Small intestine (tissue), 7 donors: ENCODE measurements at regions not wholly inside any gene's neighbourhood (a gene's known extent, or its start where the extent isn't known, plus 50 kb on each side); places are given as distances from the start of the nearest gene placed in this dataset.

Experiments used
- DNase-seq, 2 donors: peaks; one replicate each; pipeline versions ENCODE4 v3.0.0 to v3.0.0-alpha.2; 2013
- FAIRE-seq: peaks from 2 replicates; lab custom pipeline; 2012; peaks lifted over from hg19 to GRCh38; lab: Jason Lieb, UNC
- H3K27ac ChIP-seq, 3 donors: one replicate each; pipeline ENCODE4 v1.5.1; 2013; ENCODE audit warnings: low read length in 2 of 3, mild to moderate bottlenecking in 2 of 3, control low read depth in 1 of 3, inconsistent platforms in 1 of 3, low read depth in 1 of 3, moderate library complexity in 1 of 3
- H3K27me3 ChIP-seq, 3 donors: one replicate each; pipeline ENCODE4 v1.6.1; 2013; ENCODE audit warnings: low read length in 3 of 3, inconsistent platforms in 1 of 3; ENCODE audit not compliant: control insufficient read depth in 3 of 3, insufficient read depth in 3 of 3
- H3K36me3 ChIP-seq, 3 donors: one replicate each; pipeline ENCODE4 v1.6.1; 2013; ENCODE audit warnings: low read length in 3 of 3, inconsistent platforms in 1 of 3, low read depth in 1 of 3, mild to moderate bottlenecking in 1 of 3, moderate library complexity in 1 of 3; ENCODE audit not compliant: control insufficient read depth in 3 of 3, insufficient read depth in 2 of 3
- H3K4me1 ChIP-seq, 3 donors: one replicate each; pipeline ENCODE4 v1.6.1; 2013; ENCODE audit warnings: low read length in 2 of 3, inconsistent platforms in 1 of 3, low read depth in 1 of 3, mild to moderate bottlenecking in 1 of 3, moderate library complexity in 1 of 3; ENCODE audit not compliant: control insufficient read depth in 3 of 3, insufficient read depth in 2 of 3
- H3K4me3 ChIP-seq, 3 donors: one replicate each; pipeline ENCODE4 v1.5.1; 2013; ENCODE audit warnings: low read length in 3 of 3, control low read depth in 1 of 3, inconsistent platforms in 1 of 3, low read depth in 1 of 3, mild to moderate bottlenecking in 1 of 3, moderate library complexity in 1 of 3
- H3K9me3 ChIP-seq, 2 donors: one replicate each; pipeline ENCODE4 v1.6.1; 2013; ENCODE audit warnings: low read depth in 1 of 2, low read length in 1 of 2; ENCODE audit not compliant: control insufficient read depth in 2 of 2, insufficient read depth in 1 of 2
- WGBS, 3 donors: extraction: QIAGEN DNeasy Blood & Tissue Kit; methylation state at CpG; one replicate each; pipeline ENCODE4 v1.1.7; 2013; 5-methylcytosine and 5-hydroxymethylcytosine counted together
- donor health status: healthy with polysubstance abuse.
- donor health status: control.
- donor health status: control.
- donor health status: Bipolar disorder and iron deficiency.
- donor health status: healthy.

GRCh38 chrX:95065151-95065550 lies 1391.1 kb downstream of the FAM133A start:
- no peak overlapping the region for H3K4me3 ChIP-seq
- no peaks in the 10 kb centered on the region for H3K9me3 ChIP-seq
- WGBS, 3 donors, result 48 to 76% (median 63%) methylated on average over 1 of the region's 1 CpG
- no peaks in the 10 kb centered on the region for H3K36me3 ChIP-seq
- H3K4me1 ChIP-seq, result no peaks in the 10 kb centered on the region
- no peak overlapping the region for H3K27ac ChIP-seq
- no peaks in the 10 kb centered on the region for H3K27me3 ChIP-seq
- DNase-seq, result no peak
- peak; percentile 93 for FAIRE-seq

GRCh38 chrX:95071052-95071451 lies 1397.0 kb downstream of the FAM133A start:
- Histone ChIP-seq H3K27me3 (no peaks in the 10 kb centered on the region), H3K4me3 (no peak overlapping the region), H3K36me3 (no peaks in the 10 kb centered on the region), H3K9me3 (no peaks in the 10 kb centered on the region), H3K27ac (no peak overlapping the region), H3K4me1 (no peaks in the 10 kb centered on the region)
- WGBS, 3 donors, result 80 to 85% (median 83%) methylated on average over 1 of the region's 1 CpG
- FAIRE-seq (no peak), DNase-seq (no peak)

- Histone ChIP-seq H3K27me3 (no peaks in the 10 kb centered on the region), H3K36me3 (no peaks in the 10 kb centered on the region), H3K27ac (no peak overlapping the region), H3K9me3 (no peaks in the 10 kb centered on the region), H3K4me1 (no peaks in the 10 kb centered on the region), H3K4me3 (no peak overlapping the region)
- FAIRE-seq (no peak), DNase-seq (no peak)
- WGBS, 3 donors, result 60 to 73% (median 60%) methylated on average over 5 of the region's 5 CpGs
Measured at GRCh38 chrX:95071621-95072020, 1397.6 kb downstream of the FAM133A start.

GRCh38 chrX:95076449-95076848 lies 1402.4 kb downstream of the FAM133A start:
- Histone ChIP-seq H3K4me1 (no peaks in the 10 kb centered on the region), H3K4me3 (no peak overlapping the region), H3K27ac (no peak overlapping the region), H3K36me3 (no peaks in the 10 kb centered on the region), H3K9me3 (no peaks in the 10 kb centered on the region), H3K27me3 (no peaks in the 10 kb centered on the region)
- 68 to 85% (median 82%) methylated on average over 1 of the region's 1 CpG for WGBS, 3 donors
- FAIRE-seq (no peak), DNase-seq (no peak)

- Histone ChIP-seq H3K4me1 (no peaks in the 10 kb centered on the region), H3K27me3 (no peaks in the 10 kb centered on the region), H3K36me3 (no peaks in the 10 kb centered on the region), H3K9me3 (no peaks in the 10 kb centered on the region), H3K4me3 (no peak overlapping the region), H3K27ac (no peak overlapping the region)
- no peak for FAIRE-seq
- no peak for DNase-seq
- whole genome bisulfite sequencing, 3 donors, result 72 to 90% (median 83%) methylated on average over 4 of the region's 4 CpGs
Measured at GRCh38 chrX:95101851-95102390, 1427.9 kb downstream of the FAM133A start.

GRCh38 chrX:95117556-95117955 lies 1443.5 kb downstream of the FAM133A start:
- no peaks in the 10 kb centered on the region for H3K27me3 ChIP-seq
- FAIRE-seq (no peak), DNase-seq (no peak)
- H3K27ac ChIP-seq, result no peak overlapping the region
- H3K36me3 ChIP-seq, result no peaks in the 10 kb centered on the region
- peaks cover 0 to 13% of the 10 kb centered on the region in 2 donors for H3K9me3 ChIP-seq
- H3K4me1 ChIP-seq, result no peaks in the 10 kb centered on the region
- H3K4me3 ChIP-seq, result no peak overlapping the region

GRCh38 chrX:95145848-95146490 lies 1472.0 kb downstream of the FAM133A start:
- 55 to 70% (median 61%) methylated on average over 4 of the region's 4 CpGs for WGBS, 3 donors
- Histone ChIP-seq H3K4me3 (no peak overlapping the region), H3K36me3 (no peaks in the 10 kb centered on the region), H3K9me3 (peaks cover 0 to 6% of the 10 kb centered on the region in 2 donors), H3K27me3 (no peaks in the 10 kb centered on the region), H3K27ac (no peak overlapping the region), H3K4me1 (no peaks in the 10 kb centered on the region)
- FAIRE-seq, result no peak
- DNase-seq, result no peak

- DNase-seq (no peak), FAIRE-seq (no peak)
- Histone ChIP-seq H3K36me3 (no peaks in the 10 kb centered on the region), H3K9me3 (peaks cover 0 to 11% of the 10 kb centered on the region in 2 donors), H3K4me1 (no peaks in the 10 kb centered on the region), H3K27ac (no peak overlapping the region), H3K27me3 (no peaks in the 10 kb centered on the region), H3K4me3 (no peak overlapping the region)
- WGBS, 3 donors, result 91 to 94% (median 93%) methylated on average over 4 of the region's 4 CpGs
Measured at GRCh38 chrX:95152810-95153209, 1478.8 kb downstream of the FAM133A start.

- peaks cover 0 to 11% of the 10 kb centered on the region in 2 donors for H3K9me3 ChIP-seq
- no peaks in the 10 kb centered on the region for H3K27me3 ChIP-seq
- H3K36me3 ChIP-seq, result no peaks in the 10 kb centered on the region
- DNase-seq (no peak), FAIRE-seq (no peak)
- H3K4me3 ChIP-seq, result no peak overlapping the region
- no peak overlapping the region for H3K27ac ChIP-seq
- H3K4me1 ChIP-seq, result no peaks in the 10 kb centered on the region
Measured at GRCh38 chrX:95156566-95156965, 1482.6 kb downstream of the FAM133A start.
